H1 (cell line): ENCODE measurements at regions not wholly inside any gene's neighbourhood (a gene's known extent, or its start where the extent isn't known, plus 50 kb on each side); places are given as distances from the start of the nearest gene placed in this dataset.

ENCODE experiments used
- CBX8 ChIP-seq: fragments of 300-800, 300-1000 bp; sonication (generic); IDR thresholded peaks from 2 replicates; pipeline ENCODE4 v1.7.1; 2016; ENCODE audit warnings: low read depth, low read length, borderline replicate concordance
- NRF1 ChIP-seq: IDR thresholded peaks from 2 replicates; pipeline ENCODE4 v1.6.1; 2011; ENCODE audit warnings: mild to moderate bottlenecking, low read depth, low read length, improper control_type of control experiment
- RBBP5 ChIP-seq: IDR thresholded peaks from 2 replicates; pipeline ENCODE4 v1.7.1; 2012; ENCODE audit warnings: low read depth, mild to moderate bottlenecking, inconsistent platforms, low read length, moderate library complexity, borderline replicate concordance
- RFX5 ChIP-seq: IDR thresholded peaks from 2 replicates; pipeline ENCODE4 v1.6.1; 2011; ENCODE audit warnings: low read depth, low read length, improper control_type of control experiment, borderline replicate concordance
- SAP30 ChIP-seq: fragments of 300-600 bp; sonication (generic); IDR thresholded peaks from 2 replicates; pipeline ENCODE4 v1.7.1; 2012; ENCODE audit warnings: low read length, moderate library complexity, mild to moderate bottlenecking, inconsistent platforms; ENCODE audit not compliant: insufficient read depth, insufficient replicate concordance
- TAF1 ChIP-seq: IDR thresholded peaks from 2 replicates; pipeline ENCODE4 v1.6.1; 2011; ENCODE audit warnings: mild to moderate bottlenecking, low read depth, low read length
- TBP ChIP-seq: IDR thresholded peaks from 2 replicates; pipeline ENCODE4 v1.6.1; 2011; ENCODE audit warnings: low read depth, low read length, improper control_type of control experiment

DNA sequence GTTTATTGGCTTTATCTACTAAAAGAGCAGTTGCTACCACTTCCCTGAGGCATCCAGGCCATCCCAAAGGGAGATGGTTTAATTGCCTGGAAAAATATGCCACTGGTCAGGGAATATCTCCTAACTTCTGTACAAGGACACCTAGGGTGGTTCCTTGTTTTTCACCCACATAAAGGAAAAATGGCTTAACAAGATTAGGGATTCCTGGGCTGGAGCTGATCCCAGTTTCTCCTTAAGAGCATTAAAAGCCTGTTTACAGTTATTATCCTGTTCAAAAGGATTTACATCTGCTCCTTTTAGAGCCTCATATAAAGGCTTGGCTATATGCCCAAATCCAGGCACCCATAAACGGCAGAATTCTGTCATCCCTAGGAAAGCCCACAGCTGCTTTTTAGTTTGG lies 70.2 kb upstream of the WNT7A start (continued):
- no peak for TF ChIP-seq CBX8
- no peak for TF ChIP-seq TBP
- TF ChIP-seq RBBP5, result no peak
- no peak for TF ChIP-seq RFX5
- no peak for TF ChIP-seq TAF1
- TF ChIP-seq SAP30, result no peak
- no peak for TF ChIP-seq NRF1
- TF ChIP-seq, all 59 proteins: peak for 0
